ENCODE measurements at regions not wholly inside any gene's neighbourhood (a gene's known extent, or its start where the extent isn't known, plus 50 kb on each side); places are given as distances from the start of the nearest gene placed in this dataset.
"Not testable (repeated sequence)": the region's sequence is repeated elsewhere in the genome, so short reads cannot be mapped to it uniquely, and the experiment has no call there.

GRCh38 chr14:86305058-86305457, 775.1 kb downstream of the FLRT2 start:
- DNase-seq, result no peak

DNA sequence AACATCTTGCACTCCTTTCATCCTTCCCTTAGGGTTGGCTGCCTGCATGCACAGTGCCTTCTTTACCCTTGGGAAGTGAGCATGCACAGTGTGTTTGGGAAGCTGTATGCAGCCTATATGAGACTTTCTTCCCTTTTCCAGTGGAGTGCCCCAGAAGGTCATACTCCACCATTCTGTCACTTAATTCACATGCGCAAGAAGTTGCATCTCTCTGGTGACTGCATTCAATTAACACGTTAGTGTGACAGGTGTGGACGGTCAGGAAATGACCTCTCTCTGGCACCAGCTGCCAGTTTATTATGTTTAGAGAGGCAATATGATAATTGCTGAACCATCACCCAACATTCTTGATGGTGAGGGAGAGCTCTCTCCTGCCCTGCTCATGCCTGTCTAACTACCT, 770.0 kb downstream of the FLRT2 start:
- no peak for DNase-seq

DNA sequence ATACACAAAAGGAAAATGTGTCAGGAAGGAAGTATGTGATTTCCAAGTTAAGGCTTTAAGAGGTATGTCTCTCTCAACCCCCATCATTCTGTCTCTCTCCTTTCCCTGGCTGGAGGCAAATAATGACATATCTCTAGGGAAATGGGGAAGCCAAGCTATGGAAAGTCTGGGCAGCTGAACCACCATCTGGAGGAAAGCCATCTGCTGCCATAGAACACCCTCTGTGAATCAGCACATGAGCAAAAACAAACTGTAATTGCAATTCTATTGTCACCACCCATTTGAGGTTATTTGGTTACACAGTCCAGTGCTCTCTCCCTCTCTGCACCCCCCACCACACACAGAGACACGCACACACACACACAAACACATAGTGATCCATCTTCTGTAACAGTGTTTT, 766.2 kb downstream of the FLRT2 start:
- DNase-seq, result no peak

DNA sequence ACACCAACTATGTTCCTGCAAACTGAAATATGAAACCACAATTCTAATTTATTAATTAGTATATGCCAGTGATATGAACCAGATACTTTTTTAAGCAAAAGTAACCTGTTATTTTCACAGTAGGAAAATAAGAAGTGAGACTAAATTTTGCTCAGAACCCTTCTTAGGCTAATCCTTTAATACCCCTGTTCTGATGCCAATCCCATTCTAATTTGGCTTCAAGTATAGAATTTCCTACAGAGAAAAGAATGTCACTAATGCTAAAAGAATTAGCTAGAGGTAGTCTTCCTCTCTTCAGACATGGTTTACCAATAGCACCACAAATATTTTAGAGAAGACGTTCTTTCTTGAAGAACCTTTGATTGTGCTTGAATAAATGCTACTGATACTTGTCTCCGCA, 758.4 kb downstream of the FLRT2 start:
- DNase-seq, result no peak

GRCh38 chr14:86279405-86279804, 749.5 kb downstream of the FLRT2 start:
- DNase-seq, result no peak

- no peak for DNase-seq
Observed at GRCh38 chr14:86257973-86258372, 728.0 kb downstream of the FLRT2 start.

- no peak for DNase-seq
Observed at GRCh38 chr14:86243158-86243557, 713.2 kb downstream of the FLRT2 start.

GRCh38 chr14:86237733-86238132, 707.8 kb downstream of the FLRT2 start:
- no peak for DNase-seq

DNA sequence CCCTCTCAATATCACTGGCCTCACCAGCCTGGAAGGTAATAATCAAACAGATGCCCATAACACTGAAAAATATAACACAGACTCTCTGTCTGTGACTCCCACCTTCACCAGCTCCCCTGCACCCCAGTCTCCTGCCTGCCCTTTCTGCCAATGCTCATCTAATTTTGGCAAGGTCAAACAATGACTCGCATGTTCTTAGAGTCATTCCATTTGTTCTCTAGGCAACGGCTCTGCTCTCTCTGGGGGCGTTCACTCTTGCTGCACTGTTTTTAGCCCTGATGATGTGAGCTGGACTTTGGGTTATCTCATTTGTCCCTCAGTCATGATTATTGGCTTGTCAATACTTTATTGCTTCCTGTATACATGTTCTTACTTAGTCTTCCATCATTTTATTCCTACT, 691.8 kb downstream of the FLRT2 start:
- no peak for DNase-seq

DNA sequence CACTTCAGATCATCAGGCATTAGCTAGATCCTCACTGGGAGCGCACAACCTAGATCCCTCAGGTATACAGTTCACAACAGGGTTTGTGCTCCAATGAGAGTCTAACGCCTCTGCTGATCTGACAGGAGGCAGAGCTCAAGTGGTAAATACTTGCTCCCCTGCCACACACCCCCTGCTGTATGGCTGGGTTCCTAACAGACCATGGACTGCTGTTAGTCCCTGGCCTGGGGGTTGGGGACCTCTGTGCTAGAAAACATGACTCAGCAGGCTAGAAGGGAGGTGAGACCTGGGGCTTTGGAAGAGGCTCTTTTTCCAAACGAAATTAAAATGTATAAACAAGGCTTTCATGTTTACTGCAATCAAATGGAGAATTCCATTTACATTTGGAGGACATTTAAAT, 691.1 kb downstream of the FLRT2 start:
- DNase-seq, result no peak

GRCh38 chr14:86217523-86217922, 687.6 kb downstream of the FLRT2 start:
- DNase-seq, result no peak

DNA sequence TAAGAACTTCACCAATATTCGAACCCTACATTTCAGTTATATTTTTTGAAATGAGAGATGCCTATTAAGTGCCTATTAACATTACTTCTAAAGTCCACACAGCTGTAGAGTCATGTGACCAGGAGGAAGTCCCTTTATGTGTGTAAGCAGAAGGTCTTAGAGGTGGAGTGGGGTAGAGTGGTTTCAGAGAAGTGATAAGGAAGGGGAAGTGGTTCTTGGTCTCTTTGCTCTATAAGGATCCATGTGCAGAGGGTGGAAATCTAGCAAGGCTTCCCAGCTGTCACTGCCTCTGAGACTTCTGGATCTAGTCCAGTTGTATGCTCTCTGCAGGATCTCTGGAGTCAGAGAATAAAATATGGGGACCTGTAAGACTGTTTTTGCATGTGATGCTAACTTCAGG, 673.9 kb downstream of the FLRT2 start:
- no peak for DNase-seq

DNA sequence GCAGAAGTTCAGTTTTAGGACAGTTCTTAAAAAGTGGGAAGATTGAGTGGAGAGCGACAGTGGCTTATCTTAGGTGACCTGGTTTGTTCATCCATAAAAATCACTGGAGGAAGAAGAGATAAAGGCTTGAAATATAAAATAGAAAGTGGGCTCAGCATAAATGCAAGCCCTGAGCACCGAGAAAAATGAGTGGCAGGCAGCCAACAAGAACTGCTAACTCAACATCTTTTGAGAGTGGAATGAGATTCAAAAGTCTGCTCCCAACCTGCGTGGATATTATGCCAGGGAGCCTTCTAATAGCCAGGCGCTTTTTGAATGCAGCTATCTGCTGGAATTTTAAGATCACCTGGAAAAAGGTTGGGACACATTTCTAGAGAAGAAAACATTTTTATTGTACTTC, 666.5 kb downstream of the FLRT2 start:
- no peak for DNase-seq

DNA sequence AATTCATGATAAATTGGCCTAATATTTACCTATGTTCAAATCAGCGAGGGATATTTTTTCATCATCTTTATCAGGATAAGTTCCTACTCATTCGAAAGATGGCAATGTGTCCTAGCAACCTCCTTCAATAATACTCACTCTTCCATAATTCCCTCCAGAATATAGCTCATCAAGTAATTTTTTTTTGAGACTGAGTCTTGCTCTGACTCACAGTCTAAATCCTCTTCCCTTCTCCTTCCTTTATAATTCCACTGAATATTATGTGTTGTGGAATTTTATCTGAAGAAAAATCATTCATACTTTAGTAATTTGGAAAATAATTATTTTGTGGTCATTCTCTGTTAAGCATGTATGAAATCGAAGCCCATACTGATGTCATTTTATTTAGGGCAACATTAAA, 663.8 kb downstream of the FLRT2 start:
- DNase-seq, result no peak

GRCh38 chr14:86179980-86180379, 650.0 kb downstream of the FLRT2 start:
- no peak for DNase-seq

GRCh38 chr14:86168371-86168770, 638.4 kb downstream of the FLRT2 start:
- no peak for DNase-seq

DNA sequence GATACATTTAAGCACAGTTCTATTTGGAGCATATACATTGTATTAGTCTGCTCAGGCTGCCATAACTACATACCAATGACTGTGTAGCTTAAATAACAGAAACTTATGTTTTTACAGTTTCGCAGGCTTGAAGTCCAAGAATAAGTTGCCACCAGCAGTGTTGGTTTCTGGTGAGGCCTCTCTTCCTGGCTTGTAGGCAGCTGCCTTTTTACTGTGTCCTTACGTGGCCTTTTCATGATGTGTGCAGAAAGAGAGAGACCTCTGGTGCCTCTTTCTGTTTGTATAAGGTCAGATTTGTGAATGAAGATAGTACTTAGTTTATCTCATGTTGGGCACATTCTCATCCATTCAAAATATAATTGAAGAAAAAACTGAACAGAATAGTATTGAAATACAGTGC, 636.6 kb downstream of the FLRT2 start:
- DNase-seq, result no peak

DNA sequence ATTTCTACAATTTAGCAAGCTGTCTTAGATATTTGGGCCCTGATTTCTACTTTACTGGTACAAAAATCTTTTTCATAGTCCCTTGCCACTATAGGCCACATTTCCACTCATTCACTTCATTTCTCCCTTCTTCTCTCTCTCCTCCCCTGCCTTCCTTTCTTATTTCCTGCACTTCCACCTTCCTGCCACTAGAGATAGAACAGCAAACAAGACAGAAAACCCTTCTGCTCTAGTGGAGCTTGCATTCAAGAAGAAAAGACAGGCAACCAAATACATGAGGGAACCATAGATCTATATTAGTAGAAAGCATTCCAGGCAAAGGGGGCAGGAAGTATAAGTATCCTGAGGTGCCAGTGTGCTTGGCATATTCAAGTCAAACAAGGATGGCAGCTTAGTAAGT, 623.5 kb downstream of the FLRT2 start:
- no peak for DNase-seq

- no peak for DNase-seq
Observed at GRCh38 chr14:86143248-86143647, 613.3 kb downstream of the FLRT2 start.

DNA sequence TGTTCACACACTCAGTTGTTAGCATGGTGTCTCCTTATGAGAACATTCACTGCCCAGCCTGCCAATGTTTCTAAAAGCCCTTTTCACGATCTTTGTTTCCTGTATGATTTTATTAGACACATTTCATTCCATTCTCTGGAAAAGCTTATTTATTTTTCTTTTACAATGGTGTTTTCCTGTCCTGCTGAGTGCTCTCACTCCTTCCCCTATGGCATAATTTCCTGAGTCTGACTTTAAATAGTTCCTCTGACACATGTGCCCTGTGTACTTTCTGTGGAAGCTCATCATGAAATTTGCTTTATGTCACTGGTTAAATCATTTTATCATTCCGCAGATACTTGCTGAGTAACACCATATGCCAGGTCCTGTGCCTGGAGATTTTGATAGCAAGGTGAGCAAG, 612.0 kb downstream of the FLRT2 start:
- DNase-seq, result no peak

DNA sequence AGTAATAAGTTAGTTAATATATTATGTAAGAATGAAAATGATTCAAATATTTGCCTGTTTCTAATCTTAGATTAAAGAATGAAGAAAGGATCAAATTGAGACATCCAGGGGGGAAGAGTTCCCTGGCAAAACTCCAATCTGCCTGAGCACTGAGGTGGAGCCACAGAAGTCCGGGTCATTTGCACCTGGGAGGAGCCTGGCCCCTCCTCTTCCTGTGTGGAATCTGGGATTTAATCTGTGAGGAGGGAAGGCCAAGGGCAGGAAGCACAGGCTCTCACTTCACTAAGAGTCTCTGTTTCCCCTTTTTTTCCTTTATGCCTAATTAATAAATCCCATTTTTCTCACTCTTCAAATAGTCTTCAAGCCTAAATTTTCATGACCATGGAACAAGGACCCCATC, 599.5 kb downstream of the FLRT2 start:
- no peak for DNase-seq

- DNase-seq, result no peak
Observed at GRCh38 chr14:86124328-86124727, 594.4 kb downstream of the FLRT2 start.

- DNase-seq, result no peak
Observed at GRCh38 chr14:86115972-86116371, 586.0 kb downstream of the FLRT2 start.

DNA sequence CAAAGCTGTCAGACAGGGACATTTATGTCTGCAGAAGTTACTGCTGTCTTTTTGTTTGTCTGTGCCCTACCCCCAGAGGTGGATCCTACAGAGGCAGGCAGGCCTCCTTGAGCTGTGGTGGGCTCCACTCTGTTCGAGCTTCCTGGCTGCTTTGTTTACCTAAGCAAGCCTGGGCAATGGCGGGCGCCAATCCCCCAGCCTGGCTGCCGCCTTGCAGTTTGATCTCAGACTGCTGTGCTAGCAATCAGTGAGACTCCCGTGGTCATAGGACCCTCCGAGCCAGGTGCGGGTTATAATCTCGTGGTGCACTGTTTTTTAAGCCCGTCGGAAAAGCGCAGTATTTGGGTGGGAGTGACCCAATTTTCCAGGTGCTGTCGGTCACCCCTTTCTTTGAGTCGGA, 580.9 kb downstream of the FLRT2 start:
- DNase-seq, result not testable (repeated sequence)

GRCh38 chr14:86104691-86105265, 574.8 kb downstream of the FLRT2 start:
- DNase-seq, result no peak

DNA sequence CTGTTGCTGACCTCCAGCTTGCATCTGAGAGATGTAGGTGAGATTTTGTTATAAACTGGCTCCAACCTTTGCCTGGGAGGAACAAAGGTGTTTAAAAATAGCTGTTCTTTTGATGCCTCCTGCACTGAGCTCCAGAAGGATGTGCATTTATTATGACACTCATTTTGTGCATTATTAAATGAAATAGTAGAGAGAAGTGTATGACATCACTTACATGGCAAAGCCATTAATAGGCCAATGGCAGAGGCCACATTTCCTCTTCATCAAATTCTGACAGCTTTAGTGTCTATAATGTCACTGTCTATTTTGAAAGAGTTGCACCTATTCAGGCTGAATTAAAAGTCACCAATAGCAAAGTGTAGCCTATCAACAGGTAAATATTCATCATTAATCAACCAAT, 564.6 kb downstream of the FLRT2 start:
- DNase-seq, result no peak
